NB4 (cell line): ENCODE measurements at regions not wholly inside any gene's neighbourhood (a gene's known extent, or its start where the extent isn't known, plus 50 kb on each side); places are given as distances from the start of the nearest gene placed in this dataset.

ENCODE experiments used
- DNase-seq: peaks from one replicate; pipeline ENCODE4 v3.0.0; 2010; ENCODE audit warnings: low read depth
- H3K4me3 ChIP-seq: one replicate; pipeline ENCODE4 v1.5.1; 2011; ENCODE audit warnings: mild to moderate bottlenecking, low read depth, low read length, moderate library complexity
- CTCF ChIP-seq: IDR thresholded peaks from one replicate; pipeline ENCODE4 v1.5.1; 2012; ENCODE audit warnings: low read depth, low read length
- MAX ChIP-seq: IDR thresholded peaks from 2 replicates; pipeline ENCODE4 v1.6.1; 2011; ENCODE audit warnings: low read depth, low read length
- MYC ChIP-seq: IDR thresholded peaks from 2 replicates; pipeline ENCODE4 v1.6.1; 2011; ENCODE audit warnings: low read depth, low read length
- POLR2A ChIP-seq: IDR thresholded peaks from 2 replicates; pipeline ENCODE4 v1.6.1; 2011; ENCODE audit warnings: mild to moderate bottlenecking; ENCODE audit not compliant: insufficient read length; ENCODE audit errors: extremely low read depth

GRCh38 chr3:99176169-99176964 is 274.9 kb upstream of the DCBLD2 start:
- H3K4me3 ChIP-seq, result no peak overlapping the region
- DNase-seq, result no peak
- no peak for TF ChIP-seq MYC
- TF ChIP-seq MAX, result no peak
- no peak for TF ChIP-seq POLR2A
- TF ChIP-seq CTCF, result no peak

- no peak overlapping the region for H3K4me3 ChIP-seq
- no peak for DNase-seq
Measured at GRCh38 chr3:99175276-99175812, 273.8 kb upstream of the DCBLD2 start.

GRCh38 chr3:99172736-99173657 is 271.5 kb upstream of the DCBLD2 start:
- H3K4me3 ChIP-seq, result no peak overlapping the region
- TF ChIP-seq MAX (no peak), CTCF (peak; percentile 80)
- DNase-seq, result peak; percentile 67

More at GRCh38 chr3:99175276-99175812, 273.8 kb upstream of the DCBLD2 start:
- TF ChIP-seq MYC (no peak), CTCF (no peak), MAX (no peak), POLR2A (no peak)

GRCh38 chr3:99171800-99172199 is 270.3 kb upstream of the DCBLD2 start:
- DNase-seq, result no peak
- TF ChIP-seq MAX, result no peak
- no peak for TF ChIP-seq POLR2A
- TF ChIP-seq CTCF, result no peak
- no peak for TF ChIP-seq MYC
- no peak overlapping the region for H3K4me3 ChIP-seq

- DNase-seq, result no peak
- no peak for TF ChIP-seq MAX
- no peak for TF ChIP-seq CTCF
- TF ChIP-seq POLR2A, result no peak
- TF ChIP-seq MYC, result no peak
Measured at GRCh38 chr3:99170867-99171517, 269.5 kb upstream of the DCBLD2 start.

More at GRCh38 chr3:99170867-99171517, 269.5 kb upstream of the DCBLD2 start:
- H3K4me3 ChIP-seq, result no peak overlapping the region
